LNCAP (cell line): ENCODE measurements at regions not wholly inside any gene's neighbourhood (a gene's known extent, or its start where the extent isn't known, plus 50 kb on each side); places are given as distances from the start of the nearest gene placed in this dataset.
A peak's percentile ranks its signal among the peaks of the same experiment; 100 is the strongest.

Source experiments
- TF ChIP-seq, protein P1 (sequence below): fragments of 450-650 bp; IDR thresholded peaks from 2 replicates; pipeline ENCODE4 v1.5.1; 2017; ENCODE audit warnings: mild to moderate bottlenecking

DNA sequence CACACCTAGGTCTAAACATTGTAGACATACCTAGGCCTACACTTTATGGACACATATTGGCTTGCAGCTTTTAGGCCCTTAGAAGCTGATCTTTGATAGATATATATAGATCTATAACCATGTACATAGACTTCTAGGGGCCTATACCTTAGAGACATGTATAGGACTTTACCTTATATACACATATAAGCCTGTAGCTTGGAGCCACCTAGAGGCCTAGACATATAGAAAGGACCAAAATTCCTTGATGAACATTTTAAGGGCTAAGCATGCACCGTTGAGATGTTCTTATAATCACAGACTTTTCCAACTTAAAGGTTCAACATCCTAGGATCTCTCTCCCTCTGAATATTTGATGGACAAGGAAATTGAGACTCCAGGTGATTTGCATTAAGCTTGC, 371.7 kb upstream of the SASH1 start:
- TF ChIP-seq, protein P1, sequence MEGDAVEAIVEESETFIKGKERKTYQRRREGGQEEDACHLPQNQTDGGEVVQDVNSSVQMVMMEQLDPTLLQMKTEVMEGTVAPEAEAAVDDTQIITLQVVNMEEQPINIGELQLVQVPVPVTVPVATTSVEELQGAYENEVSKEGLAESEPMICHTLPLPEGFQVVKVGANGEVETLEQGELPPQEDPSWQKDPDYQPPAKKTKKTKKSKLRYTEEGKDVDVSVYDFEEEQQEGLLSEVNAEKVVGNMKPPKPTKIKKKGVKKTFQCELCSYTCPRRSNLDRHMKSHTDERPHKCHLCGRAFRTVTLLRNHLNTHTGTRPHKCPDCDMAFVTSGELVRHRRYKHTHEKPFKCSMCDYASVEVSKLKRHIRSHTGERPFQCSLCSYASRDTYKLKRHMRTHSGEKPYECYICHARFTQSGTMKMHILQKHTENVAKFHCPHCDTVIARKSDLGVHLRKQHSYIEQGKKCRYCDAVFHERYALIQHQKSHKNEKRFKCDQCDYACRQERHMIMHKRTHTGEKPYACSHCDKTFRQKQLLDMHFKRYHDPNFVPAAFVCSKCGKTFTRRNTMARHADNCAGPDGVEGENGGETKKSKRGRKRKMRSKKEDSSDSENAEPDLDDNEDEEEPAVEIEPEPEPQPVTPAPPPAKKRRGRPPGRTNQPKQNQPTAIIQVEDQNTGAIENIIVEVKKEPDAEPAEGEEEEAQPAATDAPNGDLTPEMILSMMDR: peak; percentile 56; the same call in 1 of the 2 replicates

DNA sequence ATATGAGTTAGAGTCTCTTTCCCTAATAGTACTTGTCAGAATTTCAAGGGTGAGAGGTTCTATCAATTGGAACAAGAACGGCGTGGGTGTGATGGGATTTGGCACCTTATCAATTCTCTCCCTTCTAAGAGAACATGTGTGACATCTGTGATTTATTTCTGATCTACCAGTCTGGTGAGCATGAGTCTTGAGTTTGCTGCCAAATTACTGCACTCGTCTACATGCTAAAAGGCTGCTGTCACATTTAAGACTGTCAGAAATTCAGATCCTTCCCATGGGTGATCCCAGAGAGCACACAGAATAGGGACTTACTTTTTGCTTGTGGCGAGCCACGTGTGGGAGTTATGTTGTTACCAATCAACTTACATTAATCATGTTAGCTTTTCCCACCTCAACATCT, 370.2 kb upstream of the SASH1 start:
- TF ChIP-seq, protein P1: no peak

DNA sequence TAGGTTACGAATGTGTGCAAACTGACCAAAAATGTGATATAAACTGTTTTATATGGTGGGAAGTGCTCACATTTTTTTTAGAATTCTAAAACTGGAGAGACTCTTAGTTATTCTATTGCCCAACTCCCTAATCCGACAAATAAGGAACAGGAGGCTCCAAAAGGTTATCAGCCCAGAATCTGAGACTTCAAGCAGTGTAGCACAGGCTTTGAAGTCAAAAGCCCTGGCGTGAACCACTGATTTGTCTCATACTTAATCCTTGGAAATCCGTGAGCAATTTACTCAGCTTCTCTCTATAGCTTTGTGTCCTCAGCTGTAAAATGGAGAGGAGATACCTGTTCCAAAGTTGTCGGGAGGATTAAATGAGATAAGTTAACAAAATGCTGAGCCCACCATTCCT, 368.8 kb upstream of the SASH1 start:
- TF ChIP-seq, protein P1: no peak

DNA sequence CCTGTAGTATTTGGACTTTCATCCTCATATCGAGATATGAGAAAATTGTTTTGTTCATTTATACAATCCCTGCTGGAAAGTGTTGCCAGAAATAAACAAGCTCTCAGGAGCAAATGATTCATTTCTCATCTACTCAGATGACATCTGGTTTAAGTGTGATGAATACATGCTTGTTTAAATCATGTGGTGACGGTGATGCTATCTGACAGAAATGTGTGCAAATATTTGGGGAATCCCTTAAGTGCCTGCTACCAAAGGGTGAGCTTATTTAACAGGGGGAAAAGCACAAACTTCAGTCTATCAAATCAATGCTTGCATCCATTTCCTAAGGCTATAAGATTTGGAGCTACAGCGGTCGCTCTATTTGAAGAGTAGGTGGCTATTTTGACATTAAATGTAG, 368.3 kb upstream of the SASH1 start:
- TF ChIP-seq, protein P1: no peak

DNA sequence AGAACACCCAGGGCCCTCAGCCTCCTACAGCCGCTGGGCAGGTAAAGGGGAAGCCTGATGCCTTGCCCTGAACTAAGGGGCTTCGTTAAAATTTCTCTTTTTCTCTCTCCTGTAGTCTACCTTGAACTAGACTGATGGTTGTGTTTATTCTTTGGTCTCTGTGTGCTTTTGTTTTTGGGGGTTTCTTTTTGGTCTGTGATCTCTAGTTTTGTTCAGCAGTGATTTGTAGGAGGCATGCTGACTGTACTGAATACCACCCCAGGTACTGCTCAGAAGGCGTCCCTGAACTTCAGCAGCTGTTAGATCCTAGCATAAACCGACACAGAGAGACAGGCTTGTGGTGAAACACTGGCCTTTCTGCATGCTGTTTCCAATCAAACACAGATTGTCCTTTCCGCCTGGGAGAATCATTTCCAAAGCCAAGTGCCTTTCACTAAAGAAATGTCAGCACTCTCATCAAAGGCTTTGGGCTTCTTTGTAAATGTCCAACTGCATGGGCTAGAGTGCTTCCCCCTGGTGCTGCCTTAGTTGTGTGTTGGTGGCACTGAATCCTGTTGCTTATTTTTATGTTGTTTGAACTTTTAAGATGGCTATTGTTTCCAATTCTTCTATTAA, 364.7 kb upstream of the SASH1 start:
- TF ChIP-seq, protein P1: no peak

DNA sequence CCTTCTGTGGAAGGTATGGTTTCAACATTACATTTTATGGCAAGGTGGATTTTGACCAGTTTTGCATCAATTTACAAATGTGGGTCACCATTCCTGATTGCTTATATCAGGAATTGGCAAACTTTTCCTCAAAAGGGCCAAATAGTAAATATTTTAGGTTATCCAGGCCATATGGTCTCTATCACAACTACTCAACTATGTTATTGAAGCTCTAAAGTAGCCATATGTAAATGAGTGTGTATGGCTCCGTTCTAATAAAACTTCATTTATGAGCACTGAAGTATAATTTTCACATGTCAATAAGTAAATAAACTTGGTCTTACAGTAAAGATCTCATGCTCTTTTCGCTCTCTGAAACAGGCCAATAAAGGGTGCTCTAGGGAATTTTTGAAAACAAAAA, 362.7 kb upstream of the SASH1 start:
- TF ChIP-seq, protein P1: no peak

DNA sequence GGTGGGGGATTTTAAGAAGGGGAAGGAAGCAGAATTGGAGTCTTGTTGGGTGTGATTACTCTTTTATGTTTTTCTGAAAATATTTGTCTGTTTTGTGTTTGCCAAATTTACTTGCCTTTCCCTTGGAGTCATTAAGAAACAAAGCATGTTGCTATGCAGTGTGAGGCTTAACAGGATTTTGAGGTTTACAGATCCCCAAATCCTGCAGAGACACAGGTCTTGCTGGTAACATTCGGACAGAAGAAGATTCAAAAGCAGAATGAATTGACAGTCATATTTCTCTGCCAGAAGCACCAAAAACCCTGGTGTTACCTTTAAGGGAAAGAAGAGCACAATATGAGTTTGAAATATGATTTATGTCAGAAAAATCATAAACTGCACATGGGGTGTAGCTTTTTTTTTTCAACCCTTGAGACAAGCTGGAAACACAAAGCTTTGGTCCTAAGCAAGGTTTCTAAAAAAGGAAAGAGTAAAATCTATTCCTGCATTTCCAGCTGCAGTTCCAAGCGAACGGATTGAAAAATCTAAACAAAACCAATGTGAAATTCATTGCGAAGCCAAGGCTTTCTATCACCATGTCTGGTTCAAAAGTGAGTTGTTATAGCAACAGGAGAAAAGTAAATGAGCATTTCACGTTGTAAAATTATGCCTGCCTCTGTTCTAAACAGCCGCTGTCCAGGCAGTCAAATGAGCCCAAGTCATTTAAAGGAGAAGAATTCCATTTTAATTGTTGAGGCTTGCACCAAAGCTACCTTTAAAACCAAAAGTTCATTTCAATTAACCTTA, 358.9 kb upstream of the SASH1 start:
- TF ChIP-seq, protein P1: no peak
